ENCODE measurements at regions not wholly inside any gene's neighbourhood (a gene's known extent, or its start where the extent isn't known, plus 50 kb on each side); places are given as distances from the start of the nearest gene placed in this dataset.

GRCh38 chr5:115363879-115364278 is 67.4 kb upstream of the CCDC112 start:
- Histone ChIP-seq H3K27me3 (ENCODE audit: low read depth) (no peaks in the 10 kb centered on the region), H3K27ac (replicated peaks) (no peak overlapping the region), H3K4me3 (no peak overlapping the region), H3K36me3 (no peaks in the 10 kb centered on the region), H3K4me1 (peaks cover 7% of the 10 kb centered on the region), H3K9me3 (replicated peaks) (no peaks in the 10 kb centered on the region)
- intact Hi-C loops (cut with micrococcal nuclease) = no loop called here
- TF ChIP-seq, protein P1, sequence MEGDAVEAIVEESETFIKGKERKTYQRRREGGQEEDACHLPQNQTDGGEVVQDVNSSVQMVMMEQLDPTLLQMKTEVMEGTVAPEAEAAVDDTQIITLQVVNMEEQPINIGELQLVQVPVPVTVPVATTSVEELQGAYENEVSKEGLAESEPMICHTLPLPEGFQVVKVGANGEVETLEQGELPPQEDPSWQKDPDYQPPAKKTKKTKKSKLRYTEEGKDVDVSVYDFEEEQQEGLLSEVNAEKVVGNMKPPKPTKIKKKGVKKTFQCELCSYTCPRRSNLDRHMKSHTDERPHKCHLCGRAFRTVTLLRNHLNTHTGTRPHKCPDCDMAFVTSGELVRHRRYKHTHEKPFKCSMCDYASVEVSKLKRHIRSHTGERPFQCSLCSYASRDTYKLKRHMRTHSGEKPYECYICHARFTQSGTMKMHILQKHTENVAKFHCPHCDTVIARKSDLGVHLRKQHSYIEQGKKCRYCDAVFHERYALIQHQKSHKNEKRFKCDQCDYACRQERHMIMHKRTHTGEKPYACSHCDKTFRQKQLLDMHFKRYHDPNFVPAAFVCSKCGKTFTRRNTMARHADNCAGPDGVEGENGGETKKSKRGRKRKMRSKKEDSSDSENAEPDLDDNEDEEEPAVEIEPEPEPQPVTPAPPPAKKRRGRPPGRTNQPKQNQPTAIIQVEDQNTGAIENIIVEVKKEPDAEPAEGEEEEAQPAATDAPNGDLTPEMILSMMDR (IDR thresholded peaks at IDR 0.05; ENCODE audit: borderline replicate concordance) = no peak
- no peak for DNase-seq

GRCh38 chr5:115360046-115360685 is 63.7 kb upstream of the CCDC112 start:
- TF ChIP-seq, protein P1 (IDR thresholded peaks at IDR 0.05; ENCODE audit: borderline replicate concordance) = no peak
- H3K4me1 ChIP-seq = no peaks in the 10 kb centered on the region
- intact Hi-C loops (cut with micrococcal nuclease) = no loop called here
- H3K27me3 ChIP-seq (ENCODE audit: low read depth) = no peaks in the 10 kb centered on the region
- H3K4me3 ChIP-seq = no peak overlapping the region
- no peak overlapping the region for H3K27ac ChIP-seq (replicated peaks)
- DNase-seq = no peak
- H3K9me3 ChIP-seq (replicated peaks) = no peaks in the 10 kb centered on the region
- no peaks in the 10 kb centered on the region for H3K36me3 ChIP-seq

- intact Hi-C loops (cut with micrococcal nuclease) = no loop called here
- H3K27me3 ChIP-seq (ENCODE audit: low read depth) = no peaks in the 10 kb centered on the region
- H3K27ac ChIP-seq (replicated peaks) = no peak overlapping the region
- no peak for DNase-seq
- H3K36me3 ChIP-seq = no peaks in the 10 kb centered on the region
- H3K9me3 ChIP-seq (replicated peaks) = peaks cover 14% of the 10 kb centered on the region
- H3K4me3 ChIP-seq = no peak overlapping the region
- H3K4me1 ChIP-seq = no peaks in the 10 kb centered on the region
- TF ChIP-seq, protein P1 (IDR thresholded peaks at IDR 0.05; ENCODE audit: borderline replicate concordance) = no peak
These were observed 59.4 kb upstream of the CCDC112 start for GRCh38 chr5:115355767-115356381.

- TF ChIP-seq, protein P1 (IDR thresholded peaks at IDR 0.05; ENCODE audit: borderline replicate concordance) = no peak
- intact Hi-C loops (cut with micrococcal nuclease) = no loop called here
These were observed 58.6 kb upstream of the CCDC112 start for GRCh38 chr5:115355095-115355494.

GRCh38 chr5:115354246-115354645 is 57.8 kb upstream of the CCDC112 start:
- Histone ChIP-seq H3K4me3 (no peak overlapping the region), H3K27me3 (ENCODE audit: low read depth) (no peaks in the 10 kb centered on the region), H3K4me1 (no peaks in the 10 kb centered on the region), H3K27ac (replicated peaks) (no peak overlapping the region), H3K9me3 (replicated peaks) (peaks cover 14% of the 10 kb centered on the region), H3K36me3 (no peaks in the 10 kb centered on the region)
- TF ChIP-seq, protein P1 (IDR thresholded peaks at IDR 0.05; ENCODE audit: borderline replicate concordance) = no peak
- no peak for DNase-seq
- intact Hi-C loops (cut with micrococcal nuclease) = no loop called here

More at GRCh38 chr5:115355095-115355494, 58.6 kb upstream of the CCDC112 start:
- peaks cover 14% of the 10 kb centered on the region for H3K9me3 ChIP-seq (replicated peaks)
- no peak overlapping the region for H3K27ac ChIP-seq (replicated peaks)
- no peaks in the 10 kb centered on the region for H3K36me3 ChIP-seq
- no peak for DNase-seq
- H3K4me1 ChIP-seq = no peaks in the 10 kb centered on the region
- no peaks in the 10 kb centered on the region for H3K27me3 ChIP-seq (ENCODE audit: low read depth)
- no peak overlapping the region for H3K4me3 ChIP-seq
